HPDE6-E6E7 (cell line): ENCODE measurements at regions not wholly inside any gene's neighbourhood (a gene's known extent, or its start where the extent isn't known, plus 50 kb on each side); places are given as distances from the start of the nearest gene placed in this dataset.
"Not testable (repeated sequence)": the region's sequence is repeated elsewhere in the genome, so short reads cannot be mapped to it uniquely, and the experiment has no call there.

Experiments
- DNase-seq: peaks from one replicate; pipeline ENCODE4 v3.0.0; 2011; ENCODE audit warnings: missing footprints; ENCODE audit errors: extremely low spot score

DNA sequence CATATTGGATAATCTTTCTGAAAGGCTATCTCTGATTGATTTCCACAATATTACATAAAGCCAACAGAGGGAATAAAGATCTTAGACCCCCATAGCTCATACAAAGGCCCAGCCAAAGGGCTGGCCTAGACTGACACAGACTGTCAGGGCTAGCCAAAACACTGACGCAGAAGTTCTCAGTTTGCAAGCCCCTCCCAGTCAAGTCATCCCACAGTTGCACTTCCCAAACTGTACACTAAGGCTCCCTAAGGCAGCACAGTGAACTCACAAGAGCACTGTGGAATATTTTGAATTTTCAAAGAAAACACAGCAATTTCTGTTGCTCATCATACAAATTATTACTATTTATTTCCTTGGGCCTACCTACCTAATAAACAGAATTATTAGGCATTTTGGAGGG lies 244.9 kb downstream of the SP3 start:
- DNase-seq, result no peak

DNA sequence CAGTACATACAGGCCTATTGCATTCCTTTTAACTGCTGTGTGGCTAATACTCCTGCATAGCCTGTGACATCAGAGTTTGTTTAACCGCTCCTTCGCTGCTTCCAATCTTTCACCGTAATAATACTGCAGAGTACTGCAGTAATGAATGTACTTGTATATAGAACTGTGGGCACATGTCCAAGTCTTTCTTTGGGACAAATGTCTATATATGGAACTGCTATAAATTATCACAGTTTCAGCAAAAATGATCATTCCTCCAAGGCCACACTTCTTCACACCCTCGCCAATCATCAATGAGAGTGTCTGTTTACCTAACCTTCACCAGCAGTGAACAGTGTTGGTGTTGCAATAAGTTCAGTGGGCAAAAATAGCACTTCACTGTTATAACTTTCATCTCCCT lies 230.4 kb downstream of the SP3 start:
- no peak for DNase-seq

DNA sequence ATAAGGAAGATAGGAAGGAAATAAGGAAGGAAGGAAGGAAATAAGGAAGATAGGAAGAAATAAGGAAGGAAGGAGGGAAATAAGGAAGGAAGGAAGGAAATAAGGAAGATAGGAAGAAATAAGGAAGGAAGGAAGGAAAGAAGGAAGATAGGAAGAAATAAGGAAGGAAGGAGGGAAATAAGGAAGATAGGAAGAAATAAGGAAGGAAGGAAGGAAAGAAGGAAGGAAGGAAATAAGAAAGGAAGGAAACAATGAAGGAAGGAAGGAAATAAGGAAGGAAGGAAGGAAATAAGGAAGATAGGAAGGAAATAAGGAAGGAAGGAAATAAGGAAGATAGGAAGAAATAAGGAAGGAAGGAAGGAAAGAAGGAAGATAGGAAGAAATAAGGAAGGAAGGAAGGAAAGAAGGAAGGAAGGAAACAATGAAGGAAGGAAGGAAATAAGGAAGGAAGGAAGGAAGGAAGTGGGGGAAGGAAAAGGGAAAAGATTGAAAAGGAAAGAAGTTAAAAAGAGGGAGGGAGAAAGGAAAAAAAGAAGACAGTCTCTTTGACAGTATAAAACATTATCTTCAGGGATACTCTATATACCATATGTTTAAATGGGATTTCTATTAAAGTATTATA lies 227.1 kb downstream of the SP3 start:
- not testable (repeated sequence) for DNase-seq

DNA sequence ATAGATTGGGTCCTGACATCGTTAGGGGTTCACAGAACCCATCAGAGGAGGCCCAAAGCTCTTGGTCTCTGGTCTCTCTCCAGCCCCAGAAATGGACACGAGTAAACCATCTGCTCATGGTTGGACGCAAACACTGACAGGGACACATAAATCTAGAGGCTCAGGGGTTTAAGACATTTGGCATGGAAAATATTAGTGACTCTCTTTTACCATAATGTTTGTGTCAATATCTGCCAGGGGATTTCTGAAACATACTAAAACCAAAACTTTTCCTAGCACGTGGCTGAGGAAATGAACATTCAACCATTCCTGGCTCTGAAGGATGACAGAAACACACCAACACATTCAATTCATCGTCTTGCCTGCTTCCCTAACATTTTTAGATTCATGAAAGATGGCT lies 226.2 kb downstream of the SP3 start:
- no peak for DNase-seq

DNA sequence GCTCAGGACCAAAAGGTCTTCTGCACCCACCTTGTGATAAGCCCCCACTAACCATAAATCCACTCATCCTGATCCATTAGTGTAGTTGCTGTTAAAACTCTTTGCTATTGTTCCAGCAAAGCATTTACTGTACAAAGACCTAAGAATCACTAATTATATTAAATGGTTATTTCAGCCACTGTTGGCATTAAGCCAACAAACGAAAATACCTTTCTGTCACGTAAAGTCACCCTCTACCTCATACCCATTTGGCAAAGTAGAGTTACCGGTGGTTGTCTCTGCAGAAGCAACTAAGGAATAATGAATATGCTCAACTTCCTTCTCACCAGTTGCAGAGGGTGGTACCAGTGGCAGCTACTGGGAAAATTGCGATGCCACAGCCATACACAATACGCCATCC lies 224.5 kb downstream of the SP3 start:
- no peak for DNase-seq

DNA sequence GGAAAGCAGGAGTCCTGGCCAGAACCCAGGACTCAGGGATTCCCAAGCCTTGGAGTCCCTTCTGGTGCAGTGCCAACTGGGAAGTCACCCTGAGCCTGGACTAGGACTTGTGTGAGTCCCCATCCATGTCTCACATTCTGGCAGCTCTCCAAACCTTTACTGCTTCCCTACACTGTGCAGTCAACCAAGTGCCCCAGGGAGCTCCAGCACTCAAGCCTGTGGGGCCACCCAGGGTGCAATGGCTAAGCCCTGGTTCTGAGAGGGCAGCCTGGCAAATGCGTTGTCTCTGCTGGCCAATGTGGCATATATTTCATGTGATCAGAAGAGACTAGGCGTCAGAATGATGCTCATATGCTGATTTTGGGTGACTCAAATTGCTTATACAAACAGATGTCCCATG lies 223.4 kb downstream of the SP3 start:
- no peak for DNase-seq

DNA sequence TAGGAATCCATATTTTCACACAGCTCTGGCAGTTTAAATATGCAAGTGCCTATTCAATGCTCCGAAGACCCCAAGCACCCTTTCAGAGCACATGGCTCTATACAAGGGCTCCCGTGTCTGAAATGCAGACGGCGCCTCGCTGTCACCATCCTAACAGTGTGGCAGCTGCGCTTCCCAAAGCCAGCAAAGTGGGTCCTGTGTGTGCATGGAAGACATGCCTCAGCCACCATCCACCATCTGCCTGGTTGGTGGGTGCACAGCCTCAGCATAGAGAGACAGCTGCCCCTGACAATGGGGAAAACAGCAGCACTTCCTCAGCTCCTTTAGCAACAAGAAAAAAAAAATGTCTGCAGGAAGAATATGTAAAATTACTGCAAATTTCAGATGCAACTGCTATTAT lies 218.1 kb downstream of the SP3 start:
- no peak for DNase-seq

DNA sequence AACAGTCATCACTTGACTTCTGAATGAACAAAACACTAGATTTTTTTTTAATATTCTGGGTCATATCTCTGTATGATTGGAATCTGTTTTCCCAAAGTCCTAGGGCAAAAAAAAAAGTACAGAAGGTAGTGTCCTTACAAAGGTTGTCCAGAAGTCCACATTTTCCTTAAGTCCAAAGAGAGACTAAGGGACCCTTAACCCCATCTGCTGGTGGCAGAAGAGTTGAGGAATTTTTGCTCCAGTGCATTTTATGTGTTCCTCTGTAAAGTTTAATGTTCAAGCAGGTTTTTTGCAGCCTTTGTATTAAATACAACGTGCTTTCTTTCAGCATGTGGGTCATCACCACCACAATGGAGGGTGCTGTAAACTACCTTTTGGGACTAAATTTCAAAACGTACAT lies 215.9 kb downstream of the SP3 start:
- no peak for DNase-seq

DNA sequence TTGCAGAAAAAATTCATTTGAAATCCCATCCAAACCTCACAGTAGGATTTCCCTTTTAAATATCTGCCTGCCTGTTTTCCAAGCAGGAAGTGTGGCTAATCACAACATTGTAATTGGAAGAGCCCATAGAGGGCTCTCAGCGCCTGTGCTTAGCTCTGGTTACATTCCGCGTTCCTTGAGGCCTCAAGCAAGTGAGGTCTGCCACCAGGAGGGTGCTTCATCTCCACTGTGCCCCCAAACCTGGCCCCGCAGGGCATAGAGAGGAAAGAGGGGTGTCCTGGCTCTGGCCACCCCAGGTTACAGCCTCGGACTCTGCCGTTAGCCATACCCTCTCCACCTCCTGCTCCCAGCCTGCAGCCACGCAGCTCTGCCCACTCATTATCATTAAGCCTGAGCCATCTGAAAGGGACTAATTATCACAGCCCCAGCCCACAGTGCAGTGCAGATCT lies 214.8 kb downstream of the SP3 start:
- no peak for DNase-seq

DNA sequence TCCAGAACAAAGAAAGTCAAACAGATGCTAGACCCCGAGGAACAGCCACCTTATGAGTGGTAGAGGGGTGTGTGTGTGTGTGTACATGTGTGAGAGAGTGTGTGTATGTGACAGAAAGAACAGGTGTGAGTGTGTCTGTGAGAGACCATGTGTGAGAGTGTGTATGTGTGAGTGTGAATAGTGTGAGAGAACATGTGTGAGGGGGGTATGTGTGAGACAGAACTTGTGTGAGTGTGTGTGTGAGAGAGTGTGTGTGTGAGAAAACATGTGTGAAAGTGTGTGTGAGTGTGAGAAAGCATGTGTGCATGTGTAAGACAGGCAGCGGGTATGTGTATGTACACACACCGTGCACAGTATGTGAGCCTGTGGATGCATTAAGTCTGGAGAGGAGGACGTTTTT lies 214.3 kb downstream of the SP3 start:
- no peak for DNase-seq

DNA sequence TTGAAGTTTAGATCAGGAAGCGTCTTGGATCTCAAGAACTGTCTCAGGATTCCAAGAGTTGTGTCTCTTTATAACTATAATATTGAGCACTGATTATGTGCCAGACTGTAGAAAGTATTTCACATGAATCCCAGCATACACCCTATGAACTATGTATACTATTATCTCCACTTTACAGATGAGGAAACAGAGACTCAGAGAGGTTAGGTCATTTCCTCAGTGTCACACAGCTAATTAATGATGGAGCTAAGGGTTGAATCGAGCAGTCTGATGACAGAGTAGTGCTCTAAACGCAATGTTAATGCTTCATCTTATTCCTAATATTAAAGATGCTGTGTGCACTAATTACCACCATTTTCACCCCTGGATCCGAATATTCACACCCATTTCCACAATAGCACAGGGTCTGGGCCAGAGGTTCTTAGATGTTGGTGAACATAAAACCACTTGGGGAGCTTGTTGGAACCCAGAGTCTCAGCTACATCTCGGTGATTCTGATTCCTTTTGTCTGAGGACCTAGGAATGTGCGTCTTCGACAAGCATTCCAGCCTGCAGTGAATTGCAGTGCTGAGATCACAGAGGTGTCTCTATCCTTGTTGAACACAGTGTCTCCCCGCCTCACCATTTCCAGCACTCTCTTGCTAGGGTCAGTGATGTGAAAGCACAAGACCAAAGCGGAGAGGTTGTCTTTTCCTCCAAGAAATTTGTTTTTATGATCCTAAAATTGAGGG lies 213.8 kb downstream of the SP3 start:
- no peak for DNase-seq

DNA sequence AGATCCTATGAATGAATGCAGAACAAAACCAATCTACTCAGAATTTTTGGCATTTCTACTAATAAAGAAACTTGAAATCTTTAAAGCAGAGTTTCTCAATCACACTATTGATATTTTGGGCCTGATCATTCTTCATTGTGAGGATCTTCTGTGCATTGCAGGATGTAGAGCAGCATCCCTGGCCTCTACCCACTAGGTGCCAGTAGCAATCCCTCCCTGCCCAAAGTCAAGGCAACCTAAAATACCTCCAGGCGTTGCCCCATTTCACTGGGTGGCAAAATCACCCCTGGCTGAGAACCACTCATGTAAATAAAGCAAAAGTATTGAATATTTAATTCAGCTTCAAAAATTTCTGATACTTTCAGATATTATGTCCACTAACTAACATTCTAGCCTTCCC lies 213.0 kb downstream of the SP3 start:
- DNase-seq, result no peak

DNA sequence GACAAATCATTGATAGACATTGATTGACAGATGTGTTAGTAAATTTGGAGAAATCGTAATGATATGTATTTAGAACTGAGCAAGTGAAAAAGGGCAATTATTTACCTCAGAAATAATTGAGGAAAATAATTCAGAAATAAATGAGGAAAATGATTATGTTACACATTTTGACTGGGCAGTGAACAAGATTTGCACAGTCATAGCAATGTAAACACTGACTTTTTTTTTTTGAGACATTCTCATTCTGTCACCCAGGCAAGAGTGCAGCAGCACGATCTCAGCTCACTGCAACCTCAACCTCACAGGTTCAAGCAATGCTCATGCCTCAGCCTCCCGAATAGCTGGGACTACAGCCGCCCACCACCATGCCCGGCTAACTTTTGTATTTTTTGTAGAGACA lies 211.7 kb downstream of the SP3 start:
- DNase-seq, result no peak

DNA sequence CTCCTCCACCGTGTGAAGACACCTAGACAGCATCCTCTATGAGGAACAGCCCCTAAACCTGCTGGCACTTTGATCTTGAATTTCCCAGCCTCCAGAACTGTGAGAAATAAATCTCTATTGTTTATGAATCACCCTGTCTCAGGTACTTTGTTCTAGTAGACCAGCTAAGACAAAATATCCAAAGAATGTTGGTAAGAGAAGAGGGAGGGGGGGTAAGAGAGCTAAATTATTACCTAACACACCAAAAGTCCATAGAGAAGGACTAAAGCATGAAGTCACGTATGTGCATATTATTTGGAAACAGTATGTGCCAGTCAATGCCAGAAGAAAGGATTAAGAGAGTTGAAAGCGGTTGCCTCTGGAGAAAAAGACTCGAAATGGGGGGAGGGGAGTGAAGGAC lies 211.0 kb downstream of the SP3 start:
- DNase-seq, result no peak

DNA sequence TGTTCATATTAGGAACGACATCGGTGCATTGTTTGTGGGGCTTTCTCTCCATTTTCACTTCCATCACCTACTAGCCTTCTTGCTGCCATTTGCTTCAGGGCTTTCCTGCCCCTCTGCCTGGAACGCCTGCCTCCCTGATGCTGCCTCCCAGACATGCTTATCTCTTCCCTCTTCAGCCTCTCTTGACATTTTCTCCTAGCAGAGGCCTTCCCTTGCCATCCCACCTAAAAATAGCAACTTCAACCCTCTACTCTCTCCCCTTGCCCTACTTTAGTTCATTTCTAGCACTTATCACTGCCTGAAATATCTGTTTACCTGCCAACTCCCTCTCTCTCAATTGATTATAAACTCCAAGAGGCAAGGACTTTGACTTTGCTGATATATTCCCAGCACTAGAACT lies 210.3 kb downstream of the SP3 start:
- DNase-seq, result no peak

DNA sequence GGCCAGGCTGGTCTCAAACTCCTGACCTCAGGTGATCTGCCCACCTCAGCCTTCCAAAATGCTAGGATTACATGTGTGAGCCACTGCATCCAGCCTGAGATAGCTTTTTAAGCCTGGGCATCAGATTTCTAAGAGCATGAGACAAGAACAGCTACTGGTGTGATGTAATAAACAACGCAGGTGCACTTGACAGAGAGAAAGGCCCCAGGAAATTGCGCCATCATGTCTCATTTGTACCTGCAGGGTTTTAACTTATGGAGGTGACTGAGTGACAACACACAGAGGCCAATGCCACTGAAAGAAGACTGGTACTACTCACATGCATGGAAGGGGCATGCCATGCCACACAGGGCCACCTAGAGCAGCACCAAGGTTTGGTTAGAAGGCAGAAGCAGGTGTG lies 209.4 kb downstream of the SP3 start:
- no peak for DNase-seq

DNA sequence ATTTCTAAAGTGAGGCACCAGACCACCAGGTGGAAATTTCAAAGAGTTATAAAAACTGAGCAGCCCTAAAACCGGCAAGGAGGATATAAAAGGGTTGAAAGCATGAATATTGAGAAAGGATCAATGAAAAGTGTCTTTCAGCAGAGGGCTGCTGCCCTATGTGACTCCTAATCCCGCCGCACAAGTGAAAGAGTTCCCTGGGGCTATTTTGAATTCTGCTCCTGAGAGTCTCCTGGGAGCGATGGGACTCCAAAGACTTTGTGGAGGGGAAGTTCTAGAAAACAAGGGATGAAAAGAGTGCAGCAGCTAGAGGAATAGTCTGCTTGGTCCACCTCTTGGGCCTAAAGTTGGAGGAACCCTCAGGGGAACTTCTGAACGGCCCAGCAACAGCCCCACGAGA lies 205.2 kb downstream of the SP3 start:
- DNase-seq, result no peak

DNA sequence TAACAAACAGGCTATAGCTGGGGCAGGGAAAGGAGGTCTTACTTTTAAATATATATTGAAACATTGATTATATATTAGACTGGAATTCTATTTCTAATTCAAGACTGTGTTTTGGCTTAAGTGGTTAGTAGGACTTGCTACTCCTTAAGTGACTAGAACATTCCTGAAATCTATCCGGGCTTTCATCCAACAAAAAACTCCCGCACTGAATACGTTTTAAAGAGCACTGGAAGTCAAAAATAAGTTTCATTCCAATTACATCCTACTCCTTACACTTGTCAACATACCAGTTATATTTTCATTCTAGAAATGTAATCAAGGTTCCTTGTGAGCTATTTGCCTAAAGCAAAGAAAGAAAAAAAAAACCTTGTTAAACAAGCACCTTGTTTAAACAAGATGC lies 204.6 kb downstream of the SP3 start:
- DNase-seq, result no peak

DNA sequence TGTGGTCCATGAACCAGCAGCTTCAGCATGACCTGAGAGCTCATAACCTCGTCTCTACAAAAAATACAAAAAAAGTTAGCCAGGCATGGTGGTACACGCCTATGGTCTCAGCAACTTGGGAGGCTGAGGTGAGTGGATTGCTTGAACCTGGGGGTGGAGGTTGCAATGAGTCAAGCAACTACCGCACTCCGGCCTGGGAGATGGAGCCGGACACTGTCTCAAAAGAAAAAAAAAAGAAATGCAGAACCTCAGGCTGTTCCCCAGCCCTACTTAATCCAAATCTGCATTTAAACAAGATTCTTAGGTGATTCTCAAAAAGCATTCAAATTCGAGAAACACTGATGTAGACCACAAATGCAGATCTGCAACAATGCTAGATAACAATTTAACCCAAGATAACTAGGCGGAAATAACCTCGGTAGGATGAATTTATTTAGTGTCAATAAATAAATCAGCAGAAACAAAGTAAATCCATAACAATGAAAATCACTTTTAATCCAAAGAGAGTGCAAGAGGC lies 203.5 kb downstream of the SP3 start:
- no peak for DNase-seq

DNA sequence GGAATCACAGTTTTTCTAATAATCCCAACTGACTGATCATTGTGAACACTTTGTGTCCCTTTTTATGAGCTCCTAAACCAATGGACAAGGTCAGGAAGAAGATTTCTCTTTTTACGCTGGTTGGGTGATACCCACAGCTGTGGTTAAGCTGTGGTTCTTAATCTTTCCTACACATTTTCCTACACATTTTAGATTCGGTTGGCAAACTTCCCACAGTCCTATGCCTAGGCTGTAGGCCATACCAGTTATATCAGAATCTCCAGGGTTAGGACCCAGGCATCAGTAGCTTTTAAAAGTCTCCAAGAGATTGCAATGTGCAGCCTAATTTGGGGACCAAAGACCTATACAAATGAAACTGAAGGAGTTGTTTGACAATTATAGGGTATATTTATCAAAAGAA lies 203.0 kb downstream of the SP3 start:
- DNase-seq, result no peak

DNA sequence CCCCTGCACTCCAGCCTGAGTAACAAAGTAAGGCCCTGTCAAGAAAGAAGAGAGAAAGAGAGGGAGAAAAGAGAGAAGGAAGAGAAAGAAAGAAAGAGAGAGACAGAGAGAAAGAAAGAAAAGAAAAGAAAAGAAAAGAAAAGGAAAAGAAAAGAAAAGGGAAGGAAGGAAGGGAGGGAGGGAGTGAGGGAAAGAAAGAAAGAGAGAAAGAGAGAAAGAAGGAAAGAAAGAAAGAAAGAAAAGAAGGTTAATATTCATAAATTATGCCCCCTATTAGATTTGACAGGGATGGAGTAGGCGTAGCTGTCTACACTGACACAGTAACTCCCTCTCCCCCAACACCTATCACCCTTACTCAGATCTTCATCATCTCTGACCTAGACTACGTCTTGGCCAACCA lies 202.3 kb downstream of the SP3 start:
- no peak for DNase-seq

DNA sequence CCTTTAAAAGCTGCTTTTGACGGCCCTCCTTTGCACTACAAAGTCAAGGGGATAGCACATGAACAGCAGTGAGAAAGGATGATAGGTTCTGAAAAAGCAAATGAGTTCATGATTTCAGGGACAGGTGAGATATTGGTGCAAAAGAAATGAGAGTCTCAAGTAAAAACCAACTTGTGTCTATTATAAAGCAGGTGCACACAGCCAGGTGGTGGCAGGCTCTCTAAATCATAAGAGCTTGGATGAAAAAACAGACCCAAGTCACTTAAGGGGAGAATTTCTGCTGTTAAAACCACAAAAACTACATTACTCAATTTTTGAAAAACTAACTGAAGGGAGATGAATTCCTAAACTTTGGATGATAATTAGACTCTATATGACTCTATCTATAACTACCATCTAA lies 201.5 kb downstream of the SP3 start:
- no peak for DNase-seq

DNA sequence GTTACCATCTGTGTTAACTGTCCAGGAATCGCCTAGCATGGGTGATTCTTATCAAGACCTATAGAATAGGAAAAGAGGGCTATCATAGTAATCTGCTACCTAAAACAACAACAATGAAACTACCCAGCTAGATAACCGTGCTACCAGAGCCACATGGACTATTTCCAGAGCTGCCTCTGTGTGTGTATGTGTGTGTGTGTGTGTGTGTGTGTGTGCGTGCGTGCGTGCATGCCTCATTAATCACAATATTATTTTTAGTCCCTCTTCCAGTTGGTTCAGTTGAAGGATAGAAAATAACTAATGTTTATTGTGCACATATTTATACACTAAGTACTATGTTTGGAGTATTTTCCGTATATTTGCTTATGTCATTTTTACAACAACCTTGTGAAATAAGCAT lies 201.1 kb downstream of the SP3 start:
- no peak for DNase-seq
